ENCODE measurements at regions not wholly inside any gene's neighbourhood (a gene's known extent, or its start where the extent isn't known, plus 50 kb on each side); places are given as distances from the start of the nearest gene placed in this dataset.

DNA sequence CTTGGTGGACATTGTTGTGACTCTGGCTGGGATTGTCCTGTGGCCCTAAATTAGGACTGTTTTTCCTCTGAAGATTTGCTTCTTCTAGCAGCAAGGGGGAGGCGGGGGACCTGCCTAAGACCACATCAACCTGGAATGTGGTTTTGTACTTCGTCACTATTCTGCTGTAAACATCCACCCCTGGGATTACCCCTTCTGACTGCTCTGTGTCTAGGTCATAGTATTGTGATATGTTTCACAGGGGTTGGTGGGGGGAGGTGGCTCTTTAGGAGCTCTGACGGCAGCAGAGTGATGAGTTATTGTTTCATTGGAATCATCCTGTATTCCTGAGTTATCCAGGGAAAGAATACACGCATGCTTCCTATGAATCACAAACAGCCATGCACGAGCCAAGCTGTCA lies 226.4 kb upstream of the MYT1L start:
- Histone ChIP-seq H4K91ac (ENCODE audit: insufficient read depth, low read depth, low read length) (no peak overlapping the region), H2BK5ac (ENCODE audit: low read depth, low read length, poor library complexity, severe bottlenecking) (no peak overlapping the region), H3K9me1 (ENCODE audit: insufficient read depth, low read length) (no peaks in the 10 kb centered on the region), H4K8ac (ENCODE audit: low read depth in 2 of 2, low read length in 2 of 2) (no peak overlapping the region), H4K5ac (ENCODE audit: low read depth, low read length) (no peak overlapping the region), H3K4me3 (ENCODE audit: insufficient read depth, low read depth, low read length) (no peak overlapping the region), H2AK5ac (ENCODE audit: low read depth, low read length) (no peak overlapping the region), H3K23ac (ENCODE audit: low read depth, low read length) (no peak overlapping the region), H3K27ac (ENCODE audit: insufficient read depth, low read length) (no peak overlapping the region), H3K27me3 (ENCODE audit: control insufficient read depth, insufficient read depth, low read length) (no peaks in the 10 kb centered on the region), H3K4me2 (ENCODE audit: low read depth, low read length) (no peak overlapping the region), H3K18ac (ENCODE audit: low read depth, low read length) (no peak overlapping the region), H4K20me1 (ENCODE audit: insufficient read depth, low read length) (no peaks in the 10 kb centered on the region), H3K9ac (ENCODE audit: low read depth, low read length) (no peak overlapping the region), H3K14ac (replicated peaks; ENCODE audit: low read depth, low read length) (no peak overlapping the region), H2BK15ac (ENCODE audit: low read depth, low read length) (no peak overlapping the region), H2AK9ac (replicated peaks; ENCODE audit: low read depth, low read length, poor library complexity) (no peak overlapping the region), H3K36me3 (ENCODE audit: control insufficient read depth, insufficient read depth, low read length) (no peaks in the 10 kb centered on the region), H3K4me1 (ENCODE audit: control insufficient read depth, insufficient read depth, low read length) (no peaks in the 10 kb centered on the region), H2BK120ac (ENCODE audit: low read depth, low read length) (no peak overlapping the region), H3K4ac (ENCODE audit: low read depth, low read length) (no peak overlapping the region), H3K79me1 (ENCODE audit: low read depth in 1 of 2, low read length in 2 of 2) (no peaks in the 10 kb centered on the region), H2BK20ac (ENCODE audit: low read depth, low read length) (no peak overlapping the region), H2AFZ (replicated peaks; ENCODE audit: low read length, poor library complexity) (no peak overlapping the region), H3K9me3 (ENCODE audit: control insufficient read depth, insufficient read depth, low read length) (peaks cover 35% of the 10 kb centered on the region), H3K56ac (ENCODE audit: extremely low read depth, insufficient read depth, low read length) (no peak overlapping the region)
- no TSS peak for BruUV-seq (replicated peaks)
- intact Hi-C loops (cut with micrococcal nuclease), result no loop called here
- ChIA-PET POLR2A (ENCODE audit: unreplicated experiment) (no interaction called here), CTCF (no interaction called here)
- no peak for ATAC-seq (ENCODE audit: low read depth)
- TF ChIP-seq CEBPB (IDR thresholded peaks at IDR 0.05; ENCODE audit: low read depth, low read length), result no peak
- no peak for TF ChIP-seq POLR2A (IDR thresholded peaks at IDR 0.05; ENCODE audit: low read depth, low read length)
- no peak for TF ChIP-seq NFE2L2 (IDR thresholded peaks at IDR 0.05; ENCODE audit: low read depth, low read length)
- TF ChIP-seq MAFK (IDR thresholded peaks at IDR 0.05; ENCODE audit: low read depth, low read length), result no peak
- TF ChIP-seq MAZ (IDR thresholded peaks at IDR 0.05; ENCODE audit: borderline replicate concordance, low read depth, low read length), result no peak
- TF ChIP-seq RCOR1 (IDR thresholded peaks at IDR 0.05; ENCODE audit: insufficient replicate concordance, low read length), result no peak
- no peak for TF ChIP-seq CTCF (conservative IDR thresholded peaks at IDR 0.05; ENCODE audit: low read depth, low read length)
- TF ChIP-seq CHD1 (IDR thresholded peaks at IDR 0.05; ENCODE audit: low read depth, low read length), result no peak
- no peak for TF ChIP-seq SMC3 (IDR thresholded peaks at IDR 0.05; ENCODE audit: low read depth, low read length)
- no peak for TF ChIP-seq RAD21 (IDR thresholded peaks at IDR 0.05; ENCODE audit: low read length)
- TF ChIP-seq MXI1 (IDR thresholded peaks at IDR 0.05; ENCODE audit: borderline replicate concordance, low read depth, low read length), result no peak
- TF ChIP-seq ELK1 (IDR thresholded peaks at IDR 0.05; ENCODE audit: borderline replicate concordance, low read depth, low read length), result no peak
- no peak for TF ChIP-seq FOS (IDR thresholded peaks at IDR 0.05; ENCODE audit: low read depth, low read length)
- no peak for TF ChIP-seq BHLHE40 (IDR thresholded peaks at IDR 0.05; ENCODE audit: low read depth, low read length)
- TF ChIP-seq, protein P1, sequence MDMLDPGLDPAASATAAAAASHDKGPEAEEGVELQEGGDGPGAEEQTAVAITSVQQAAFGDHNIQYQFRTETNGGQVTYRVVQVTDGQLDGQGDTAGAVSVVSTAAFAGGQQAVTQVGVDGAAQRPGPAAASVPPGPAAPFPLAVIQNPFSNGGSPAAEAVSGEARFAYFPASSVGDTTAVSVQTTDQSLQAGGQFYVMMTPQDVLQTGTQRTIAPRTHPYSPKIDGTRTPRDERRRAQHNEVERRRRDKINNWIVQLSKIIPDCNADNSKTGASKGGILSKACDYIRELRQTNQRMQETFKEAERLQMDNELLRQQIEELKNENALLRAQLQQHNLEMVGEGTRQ (IDR thresholded peaks at IDR 0.05; ENCODE audit: low read depth, low read length), result no peak
- TF ChIP-seq RFX5 (IDR thresholded peaks at IDR 0.05; ENCODE audit: low read depth, low read length), result no peak
- in situ Hi-C loops (cut with MboI; ENCODE audit: low sequenced_read_pairs), result no loop called here
- DNase-seq, result no peak
- dilution Hi-C loops (cut with HindIII; ENCODE audit: low sequenced_read_pairs, unreplicated experiment), result no loop called here
- no CpG with 5 or more reads among the region's 5 CpGs for WGBS, 2 experiments (ENCODE audit: extremely low coverage in 2 of 2, insufficient read length in 1 of 2)
